ENCODE measurements at regions not wholly inside any gene's neighbourhood (a gene's known extent, or its start where the extent isn't known, plus 50 kb on each side); places are given as distances from the start of the nearest gene placed in this dataset.

- TF ChIP-seq, protein P1, sequence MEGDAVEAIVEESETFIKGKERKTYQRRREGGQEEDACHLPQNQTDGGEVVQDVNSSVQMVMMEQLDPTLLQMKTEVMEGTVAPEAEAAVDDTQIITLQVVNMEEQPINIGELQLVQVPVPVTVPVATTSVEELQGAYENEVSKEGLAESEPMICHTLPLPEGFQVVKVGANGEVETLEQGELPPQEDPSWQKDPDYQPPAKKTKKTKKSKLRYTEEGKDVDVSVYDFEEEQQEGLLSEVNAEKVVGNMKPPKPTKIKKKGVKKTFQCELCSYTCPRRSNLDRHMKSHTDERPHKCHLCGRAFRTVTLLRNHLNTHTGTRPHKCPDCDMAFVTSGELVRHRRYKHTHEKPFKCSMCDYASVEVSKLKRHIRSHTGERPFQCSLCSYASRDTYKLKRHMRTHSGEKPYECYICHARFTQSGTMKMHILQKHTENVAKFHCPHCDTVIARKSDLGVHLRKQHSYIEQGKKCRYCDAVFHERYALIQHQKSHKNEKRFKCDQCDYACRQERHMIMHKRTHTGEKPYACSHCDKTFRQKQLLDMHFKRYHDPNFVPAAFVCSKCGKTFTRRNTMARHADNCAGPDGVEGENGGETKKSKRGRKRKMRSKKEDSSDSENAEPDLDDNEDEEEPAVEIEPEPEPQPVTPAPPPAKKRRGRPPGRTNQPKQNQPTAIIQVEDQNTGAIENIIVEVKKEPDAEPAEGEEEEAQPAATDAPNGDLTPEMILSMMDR (IDR thresholded peaks at IDR 0.05), result no peak
- Mint-ChIP-seq H3K9me3 (no peaks in the 10 kb centered on the region), H3K36me3 (ENCODE audit: low read depth) (no peaks in the 10 kb centered on the region), H3K4me3 (no peak overlapping the region), H3K4me1 (ENCODE audit: low read depth) (no peaks in the 10 kb centered on the region), H3K27ac (no peak overlapping the region), H3K27me3 (ENCODE audit: insufficient read depth) (peaks cover 3% of the 10 kb centered on the region; the same call in 1 of the 2 replicates)
- DNase-seq, result no peak
These were observed 125.5 kb downstream of the OSTF1 start for GRCh38 chr9:75213765-75214164.

DNA sequence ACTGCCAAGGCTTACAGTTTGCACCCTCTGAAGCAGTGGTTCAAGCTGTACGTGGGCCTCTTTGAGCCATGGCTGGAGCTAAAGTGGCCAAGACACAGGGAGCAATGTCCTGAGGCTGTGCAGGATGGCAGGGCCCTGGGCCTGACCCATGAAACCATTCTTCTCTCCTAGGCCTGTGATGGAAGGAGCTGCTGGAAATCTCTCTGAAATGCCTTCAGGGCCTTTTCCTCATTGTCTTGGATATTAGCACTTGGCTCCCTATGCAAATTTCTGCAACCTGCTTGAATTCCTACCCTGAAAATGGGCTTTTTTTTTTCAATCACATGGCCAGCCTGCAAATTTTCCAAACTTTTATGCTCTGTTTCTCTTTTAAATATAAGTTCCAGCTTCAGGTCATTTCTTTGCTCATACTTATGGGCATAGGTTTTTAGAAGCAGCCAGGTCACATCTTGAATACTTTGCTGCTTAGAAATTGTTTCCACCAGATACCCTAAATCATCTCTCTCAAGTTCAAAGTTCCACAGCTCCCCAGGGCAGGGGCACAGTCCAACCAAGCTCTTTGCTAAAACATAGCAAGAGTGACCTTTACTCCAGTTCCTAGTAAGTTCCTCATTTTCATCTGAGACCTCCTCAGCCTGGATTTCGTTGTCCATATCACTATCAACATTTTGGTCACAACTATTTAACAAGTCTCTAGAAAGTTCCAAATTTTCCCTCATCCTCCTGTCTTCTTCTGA is 138.3 kb downstream of the OSTF1 start:
- no peak for DNase-seq
- Mint-ChIP-seq H3K27ac (no peak overlapping the region), H3K4me1 (ENCODE audit: low read depth) (no peaks in the 10 kb centered on the region), H3K4me3 (no peak overlapping the region), H3K36me3 (ENCODE audit: low read depth) (no peaks in the 10 kb centered on the region), H3K27me3 (ENCODE audit: insufficient read depth) (peaks cover 2% of the 10 kb centered on the region), H3K9me3 (no peaks in the 10 kb centered on the region)
- TF ChIP-seq, protein P1 (IDR thresholded peaks at IDR 0.05), result no peak

DNA sequence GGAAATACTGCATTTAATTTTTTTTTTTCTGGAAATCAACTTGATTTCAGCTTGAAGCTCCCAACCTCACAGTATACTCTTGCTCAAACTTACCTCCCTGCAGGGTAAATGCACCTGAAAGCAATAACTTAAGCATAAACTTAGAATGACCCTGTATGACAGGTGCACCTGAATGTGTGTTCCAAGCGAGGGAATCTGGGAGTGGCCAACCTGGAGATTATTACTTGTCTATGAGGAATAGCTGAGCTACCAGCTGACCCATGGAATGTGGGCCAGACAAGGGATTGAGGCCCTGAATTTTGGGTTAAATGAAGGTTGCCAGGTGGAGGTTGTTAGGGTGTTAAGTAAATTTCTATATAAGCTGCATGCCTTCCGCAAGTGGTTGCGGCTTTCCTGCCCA is 140.6 kb downstream of the OSTF1 start:
- H3K9me3 Mint-ChIP-seq, result no peaks in the 10 kb centered on the region
- H3K36me3 Mint-ChIP-seq (ENCODE audit: low read depth), result no peaks in the 10 kb centered on the region
- TF ChIP-seq, protein P1 (IDR thresholded peaks at IDR 0.05), result no peak
- H3K4me1 Mint-ChIP-seq (ENCODE audit: low read depth), result peaks cover 11% of the 10 kb centered on the region; the same call in 1 of the 2 replicates
- H3K4me3 Mint-ChIP-seq, result no peak overlapping the region
- peaks cover 2% of the 10 kb centered on the region for H3K27me3 Mint-ChIP-seq (ENCODE audit: insufficient read depth)
- no peak overlapping the region for H3K27ac Mint-ChIP-seq
- DNase-seq, result no peak

DNA sequence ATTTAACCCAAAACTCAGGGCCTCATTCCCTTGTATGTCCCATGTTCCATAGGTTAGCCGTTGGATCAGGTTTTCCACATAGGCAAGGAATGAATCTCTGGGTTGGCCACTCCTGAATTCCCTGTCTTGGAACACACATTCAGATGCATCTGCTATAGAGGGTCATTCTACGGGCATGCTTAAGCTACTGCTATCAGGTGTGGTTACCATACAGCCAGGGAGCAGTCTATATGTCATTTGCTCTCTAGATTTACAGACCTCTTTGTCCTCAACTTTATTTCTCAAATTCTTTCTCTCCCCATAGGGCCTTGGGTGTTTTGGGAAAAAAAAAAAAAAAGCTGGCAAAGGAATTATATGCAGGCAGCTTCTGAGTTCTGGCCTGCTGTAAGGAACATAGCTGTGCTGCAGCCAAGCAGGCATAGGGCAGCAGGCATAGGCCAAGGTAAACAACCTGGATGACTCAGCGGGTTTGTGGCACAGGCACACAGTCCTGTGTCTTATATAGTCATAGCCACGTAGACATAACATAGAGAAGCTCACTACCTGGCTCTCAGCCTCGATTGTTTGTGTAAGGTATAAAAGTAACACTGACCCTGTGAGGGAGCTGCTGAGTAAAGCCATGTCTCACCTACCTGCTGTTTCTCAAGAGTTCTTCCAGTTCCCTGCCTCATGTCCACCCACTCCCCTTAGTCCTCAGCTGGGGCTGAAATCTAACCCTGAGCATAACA is 141.5 kb downstream of the OSTF1 start:
- DNase-seq, result no peak
- Mint-ChIP-seq H3K4me3 (no peak overlapping the region), H3K27me3 (ENCODE audit: insufficient read depth) (peaks cover 2% of the 10 kb centered on the region), H3K36me3 (ENCODE audit: low read depth) (no peaks in the 10 kb centered on the region), H3K4me1 (ENCODE audit: low read depth) (peaks cover 11% of the 10 kb centered on the region; the same call in 1 of the 2 replicates), H3K9me3 (no peaks in the 10 kb centered on the region), H3K27ac (no peak overlapping the region)
- TF ChIP-seq, protein P1 (IDR thresholded peaks at IDR 0.05), result no peak

DNA sequence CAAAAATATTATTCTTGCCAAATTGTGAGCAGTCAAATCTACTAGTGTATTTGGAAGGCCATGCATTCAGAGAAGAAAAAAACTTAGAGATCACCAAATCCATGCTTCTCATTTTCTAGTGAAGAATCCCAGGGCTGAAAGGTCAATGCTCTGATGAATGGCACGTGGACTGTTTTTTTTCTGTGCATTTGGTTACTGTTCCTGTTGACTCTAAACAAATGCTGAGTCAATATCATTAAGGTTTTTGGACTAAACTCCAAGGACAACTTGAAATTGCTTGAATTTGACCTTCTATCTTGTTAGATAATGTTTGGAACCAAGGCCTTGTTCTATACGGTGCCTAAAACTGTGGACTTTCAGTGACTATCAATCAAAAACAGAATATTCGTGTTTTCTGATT is 142.2 kb downstream of the OSTF1 start:
- Mint-ChIP-seq H3K36me3 (ENCODE audit: low read depth) (no peaks in the 10 kb centered on the region), H3K4me3 (no peak overlapping the region), H3K27ac (no peak overlapping the region), H3K9me3 (no peaks in the 10 kb centered on the region), H3K27me3 (ENCODE audit: insufficient read depth) (peaks cover 2% of the 10 kb centered on the region), H3K4me1 (ENCODE audit: low read depth) (peaks cover 11% of the 10 kb centered on the region; the same call in 1 of the 2 replicates)
- DNase-seq, result no peak
- TF ChIP-seq, protein P1 (IDR thresholded peaks at IDR 0.05), result no peak

All from HFFc6 (cell line).